HepG2 (cell line): ENCODE measurements at regions not wholly inside any gene's neighbourhood (a gene's known extent, or its start where the extent isn't known, plus 50 kb on each side); places are given as distances from the start of the nearest gene placed in this dataset.

Experiments used
- ATAC-seq: fragments of 200-7000 bp; cut with Tn5 transposase; 3 replicates; pipeline ENCODE4 v1.9.1; 2020; ENCODE audit warnings: mild to moderate bottlenecking, moderate library complexity
- BruUV-seq: library from RNA; stranded (reverse); fragments of 400-500 nt; replicated peaks from 2 replicates; lab custom pipeline; 2021; lab: Mats Ljungman, UMichigan
- CTCF ChIA-PET: fragments of 300-600 bp; formaldehyde crosslinking; extraction: SDS; loops from one replicate; lab custom pipeline; 2021; ENCODE audit warnings: low total read pairs, inconsistent platforms, low intra/inter-chr PET ratio; lab: Yijun Ruan, JAX
- POLR2A ChIA-PET: fragments of 350-600 bp; sonication (Branson Sonifier 250); formaldehyde crosslinking; loops from one replicate; lab custom pipeline; 2020; ENCODE audit warnings: antibody characterized with exemption, inconsistent platforms; lab: Yijun Ruan, JAX
- DNase-seq: peaks from one replicate; pipeline ENCODE4 v3.0.0-alpha.2; 2015; ENCODE audit warnings: low spot score
- FAIRE-seq: peaks from 3 replicates; lab custom pipeline; 2011; peaks lifted over from hg19 to GRCh38; lab: Jason Lieb, UNC
- H2AFZ ChIP-seq: one replicate; pipeline ENCODE4 v1.6.1; 2011; ENCODE audit warnings: low read length, inconsistent platforms
- H3K27ac ChIP-seq: fragments of 300-600 bp; 3 replicates; pipeline ENCODE4 v1.8.0; 2011; ENCODE audit warnings: mixed run types, mild to moderate bottlenecking, mixed read lengths, low read length, inconsistent platforms; ENCODE audit not compliant: insufficient read depth; ENCODE audit errors: extremely low read length
- H3K27me3 ChIP-seq, 2 experiments: fragments of 200-600 bp in 1 of 2; 2 replicates in 1 of 2; 3 replicates in 1 of 2; pipeline versions ENCODE4 v1.6.0 to v1.8.0; 2011; ENCODE audit warnings: low read length in 2 of 2, mild to moderate bottlenecking in 2 of 2, moderate library complexity in 2 of 2, inconsistent platforms in 1 of 2; ENCODE audit not compliant: insufficient read depth in 2 of 2, control insufficient read depth in 1 of 2
- H3K36me3 ChIP-seq, 2 experiments: fragments of 200-600 bp in 1 of 2; replicated peaks in 1 of 2; 2 replicates in 1 of 2; 3 replicates in 1 of 2; pipeline versions ENCODE4 v1.5.1 to v1.8.0; 2011; ENCODE audit warnings: low read length in 2 of 2, inconsistent platforms in 1 of 2; ENCODE audit not compliant: insufficient read depth in 2 of 2, control insufficient read depth in 1 of 2
- H3K4me1 ChIP-seq: 2 replicates; pipeline ENCODE4 v1.5.1; 2012; ENCODE audit warnings: low read length, inconsistent platforms; ENCODE audit not compliant: insufficient read depth
- H3K4me2 ChIP-seq: 2 replicates; pipeline ENCODE4 v1.6.0; 2011; ENCODE audit warnings: low read depth, low read length, inconsistent platforms
- H3K4me3 ChIP-seq, 3 experiments: fragments of 200-600 bp in 1 of 3; sonication (generic), shearing (Covaris generic) in 1 of 3; replicated peaks in 1 of 3; 2 replicates each; pipeline ENCODE4 v1.5.1; 2011 to 2016; ENCODE audit warnings: low read length in 3 of 3, inconsistent platforms in 2 of 3, low read depth in 2 of 3, mild to moderate bottlenecking in 2 of 3, control low read depth in 1 of 3, mixed read lengths in 1 of 3; ENCODE audit not compliant: insufficient read depth in 1 of 3
- H3K79me2 ChIP-seq: one replicate; pipeline ENCODE4 v1.6.1; 2011; ENCODE audit warnings: low read length, inconsistent platforms; ENCODE audit not compliant: insufficient read depth
- H3K9ac ChIP-seq: 2 replicates; pipeline ENCODE4 v1.6.0; 2011; ENCODE audit warnings: mild to moderate bottlenecking, low read depth, low read length, inconsistent platforms; ENCODE audit not compliant: insufficient read depth
- H3K9me3 ChIP-seq: 2 replicates; pipeline ENCODE4 v1.5.1; 2012; ENCODE audit warnings: mild to moderate bottlenecking, low read length
- H4K20me1 ChIP-seq: 2 replicates; pipeline ENCODE4 v1.6.0; 2011; ENCODE audit warnings: inconsistent platforms, mild to moderate bottlenecking, low read length, moderate library complexity; ENCODE audit not compliant: insufficient read depth
- ARID3A ChIP-seq: IDR thresholded peaks from 2 replicates; pipeline ENCODE4 v1.6.1; 2012; ENCODE audit warnings: low read depth, low read length, improper control_type of control experiment
- ATRX ChIP-seq: sonication (generic); formaldehyde crosslinking; IDR thresholded peaks from 2 replicates; pipeline ENCODE4 v1.4.0; 2020; ENCODE audit warnings: missing genetic modification reagents, borderline replicate concordance
- GLI4 ChIP-seq: sonication (generic); formaldehyde crosslinking; IDR thresholded peaks from 2 replicates; pipeline ENCODE4 v1.5.1; 2020; ENCODE audit warnings: missing genetic modification reagents, mild to moderate bottlenecking, moderate library complexity, borderline replicate concordance
- SNRNP70 ChIP-seq: fragments of 200-400 bp; formaldehyde crosslinking; IDR thresholded peaks from 2 replicates; pipeline ENCODE4 v1.6.1; 2017; ENCODE audit warnings: mild to moderate bottlenecking, low read depth, low read length, moderate library complexity
- SP4 ChIP-seq: sonication (generic); formaldehyde crosslinking; IDR thresholded peaks from 2 replicates; pipeline ENCODE4 v1.8.1; 2023; ENCODE audit warnings: mild to moderate bottlenecking, missing genetic modification reagents
- ZBTB4 ChIP-seq: sonication (generic); formaldehyde crosslinking; IDR thresholded peaks from 2 replicates; pipeline ENCODE4 v1.4.0; 2020; ENCODE audit warnings: missing genetic modification reagents, mild to moderate bottlenecking, borderline replicate concordance
- ZNF567 ChIP-seq: sonication (generic); formaldehyde crosslinking; IDR thresholded peaks from 2 replicates; pipeline ENCODE4 v1.8.1; 2023; ENCODE audit warnings: mild to moderate bottlenecking, missing genetic modification reagents, borderline replicate concordance
- ZNF772 ChIP-seq: sonication (generic); formaldehyde crosslinking; IDR thresholded peaks from 2 replicates; pipeline ENCODE4 v1.5.0; 2020; ENCODE audit warnings: mild to moderate bottlenecking, missing genetic modification reagents
- WGBS: methylation state at CpG from one replicate; pipeline ENCODE4 v1.1.6; 2017; ENCODE audit warnings: low lambda C conversion rate; 5-methylcytosine and 5-hydroxymethylcytosine counted together
- in situ Hi-C: cut with HindIII; loops from 2 replicates; pipeline ENCODE4 v1.10.0; 2017; ENCODE audit warnings: low pct_unique_long_range_greater_than_20kb; ENCODE audit not compliant: extremely low pct_ligation_motif_present
- intact Hi-C: fragments of 100-400 bp; cut with micrococcal nuclease; formaldehyde crosslinking; loops from one replicate; pipeline ENCODE4 v1.10.0; 2022; ENCODE audit not compliant: unreplicated experiment
- TF ChIP-seq, protein P1 (sequence below): sonication (generic); formaldehyde crosslinking; IDR thresholded peaks from 2 replicates; pipeline ENCODE4 v1.5.0; 2020; ENCODE audit warnings: mild to moderate bottlenecking, missing genetic modification reagents, borderline replicate concordance
- TF ChIP-seq, protein P2 (sequence below): IDR thresholded peaks from 2 replicates; pipeline ENCODE4 v1.6.1; 2018; ENCODE audit warnings: missing genetic modification reagents, mild to moderate bottlenecking, missing compliant biosample characterization

- 51% methylated on average over 2 of the region's 2 CpGs for WGBS
- DNase-seq (no peak), ATAC-seq (no peak), FAIRE-seq (no peak)
- CTCF ChIA-PET = no interaction called here
- BruUV-seq = no TSS peak
- Histone ChIP-seq H3K4me3 (no peak overlapping the region), H2AFZ (no peak overlapping the region), H3K27ac (no peak overlapping the region), H3K79me2 (no peaks in the 10 kb centered on the region), H3K4me1 (no peaks in the 10 kb centered on the region), H3K36me3 (peaks cover 20 to 40% of the 10 kb centered on the region in 2 experiments), H3K9ac (no peak overlapping the region), H3K9me3 (peaks cover 81% of the 10 kb centered on the region), H3K4me2 (no peak overlapping the region), H4K20me1 (no peaks in the 10 kb centered on the region), H3K27me3 (no peaks in the 10 kb centered on the region)
- intact Hi-C loops = no loop called here
- POLR2A ChIA-PET = no interaction called here
- in situ Hi-C loops = no loop called here
- TF ChIP-seq, protein P1, sequence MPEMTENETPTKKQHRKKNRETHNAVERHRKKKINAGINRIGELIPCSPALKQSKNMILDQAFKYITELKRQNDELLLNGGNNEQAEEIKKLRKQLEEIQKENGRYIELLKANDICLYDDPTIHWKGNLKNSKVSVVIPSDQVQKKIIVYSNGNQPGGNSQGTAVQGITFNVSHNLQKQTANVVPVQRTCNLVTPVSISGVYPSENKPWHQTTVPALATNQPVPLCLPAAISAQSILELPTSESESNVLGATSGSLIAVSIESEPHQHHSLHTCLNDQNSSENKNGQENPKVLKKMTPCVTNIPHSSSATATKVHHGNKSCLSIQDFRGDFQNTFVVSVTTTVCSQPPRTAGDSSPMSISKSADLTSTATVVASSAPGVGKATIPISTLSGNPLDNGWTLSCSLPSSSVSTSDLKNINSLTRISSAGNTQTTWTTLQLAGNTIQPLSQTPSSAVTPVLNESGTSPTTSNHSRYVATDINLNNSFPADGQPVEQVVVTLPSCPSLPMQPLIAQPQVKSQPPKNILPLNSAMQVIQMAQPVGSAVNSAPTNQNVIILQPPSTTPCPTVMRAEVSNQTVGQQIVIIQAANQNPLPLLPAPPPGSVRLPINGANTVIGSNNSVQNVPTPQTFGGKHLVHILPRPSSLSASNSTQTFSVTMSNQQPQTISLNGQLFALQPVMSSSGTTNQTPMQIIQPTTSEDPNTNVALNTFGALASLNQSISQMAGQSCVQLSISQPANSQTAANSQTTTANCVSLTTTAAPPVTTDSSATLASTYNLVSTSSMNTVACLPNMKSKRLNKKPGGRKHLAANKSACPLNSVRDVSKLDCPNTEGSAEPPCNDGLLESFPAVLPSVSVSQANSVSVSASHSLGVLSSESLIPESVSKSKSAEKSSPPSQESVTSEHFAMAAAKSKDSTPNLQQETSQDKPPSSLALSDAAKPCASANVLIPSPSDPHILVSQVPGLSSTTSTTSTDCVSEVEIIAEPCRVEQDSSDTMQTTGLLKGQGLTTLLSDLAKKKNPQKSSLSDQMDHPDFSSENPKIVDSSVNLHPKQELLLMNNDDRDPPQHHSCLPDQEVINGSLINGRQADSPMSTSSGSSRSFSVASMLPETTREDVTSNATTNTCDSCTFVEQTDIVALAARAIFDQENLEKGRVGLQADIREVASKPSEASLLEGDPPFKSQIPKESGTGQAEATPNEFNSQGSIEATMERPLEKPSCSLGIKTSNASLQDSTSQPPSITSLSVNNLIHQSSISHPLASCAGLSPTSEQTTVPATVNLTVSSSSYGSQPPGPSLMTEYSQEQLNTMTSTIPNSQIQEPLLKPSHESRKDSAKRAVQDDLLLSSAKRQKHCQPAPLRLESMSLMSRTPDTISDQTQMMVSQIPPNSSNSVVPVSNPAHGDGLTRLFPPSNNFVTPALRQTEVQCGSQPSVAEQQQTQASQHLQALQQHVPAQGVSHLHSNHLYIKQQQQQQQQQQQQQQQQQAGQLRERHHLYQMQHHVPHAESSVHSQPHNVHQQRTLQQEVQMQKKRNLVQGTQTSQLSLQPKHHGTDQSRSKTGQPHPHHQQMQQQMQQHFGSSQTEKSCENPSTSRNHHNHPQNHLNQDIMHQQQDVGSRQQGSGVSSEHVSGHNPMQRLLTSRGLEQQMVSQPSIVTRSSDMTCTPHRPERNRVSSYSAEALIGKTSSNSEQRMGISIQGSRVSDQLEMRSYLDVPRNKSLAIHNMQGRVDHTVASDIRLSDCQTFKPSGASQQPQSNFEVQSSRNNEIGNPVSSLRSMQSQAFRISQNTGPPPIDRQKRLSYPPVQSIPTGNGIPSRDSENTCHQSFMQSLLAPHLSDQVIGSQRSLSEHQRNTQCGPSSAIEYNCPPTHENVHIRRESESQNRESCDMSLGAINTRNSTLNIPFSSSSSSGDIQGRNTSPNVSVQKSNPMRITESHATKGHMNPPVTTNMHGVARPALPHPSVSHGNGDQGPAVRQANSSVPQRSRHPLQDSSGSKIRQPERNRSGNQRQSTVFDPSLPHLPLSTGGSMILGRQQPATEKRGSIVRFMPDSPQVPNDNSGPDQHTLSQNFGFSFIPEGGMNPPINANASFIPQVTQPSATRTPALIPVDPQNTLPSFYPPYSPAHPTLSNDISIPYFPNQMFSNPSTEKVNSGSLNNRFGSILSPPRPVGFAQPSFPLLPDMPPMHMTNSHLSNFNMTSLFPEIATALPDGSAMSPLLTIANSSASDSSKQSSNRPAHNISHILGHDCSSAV (CRISPR knock-in tag) = no peak
- no peak for TF ChIP-seq ZNF567 (CRISPR knock-in tag)
- no peak for TF ChIP-seq GLI4
- TF ChIP-seq, protein P2, sequence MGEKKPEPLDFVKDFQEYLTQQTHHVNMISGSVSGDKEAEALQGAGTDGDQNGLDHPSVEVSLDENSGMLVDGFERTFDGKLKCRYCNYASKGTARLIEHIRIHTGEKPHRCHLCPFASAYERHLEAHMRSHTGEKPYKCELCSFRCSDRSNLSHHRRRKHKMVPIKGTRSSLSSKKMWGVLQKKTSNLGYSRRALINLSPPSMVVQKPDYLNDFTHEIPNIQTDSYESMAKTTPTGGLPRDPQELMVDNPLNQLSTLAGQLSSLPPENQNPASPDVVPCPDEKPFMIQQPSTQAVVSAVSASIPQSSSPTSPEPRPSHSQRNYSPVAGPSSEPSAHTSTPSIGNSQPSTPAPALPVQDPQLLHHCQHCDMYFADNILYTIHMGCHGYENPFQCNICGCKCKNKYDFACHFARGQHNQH (CRISPR knock-in tag) = no peak
- TF ChIP-seq ATRX (CRISPR knock-in tag) = no peak
- TF ChIP-seq ARID3A = no peak
- no peak for TF ChIP-seq ZNF772 (CRISPR knock-in tag)
- TF ChIP-seq ZBTB4 (CRISPR knock-in tag) = no peak
- TF ChIP-seq SP4 (CRISPR knock-in tag) = no peak
- no peak for TF ChIP-seq SNRNP70
Measured at GRCh38 chr15:25092661-25093060, 137.9 kb downstream of the SNRPN start.
